Loucy (cell line): ENCODE measurements at regions not wholly inside any gene's neighbourhood (a gene's known extent, or its start where the extent isn't known, plus 50 kb on each side); places are given as distances from the start of the nearest gene placed in this dataset.

Source experiments
- H2AFZ ChIP-seq: fragments of 200-600 bp; sonication (generic); 2 replicates; pipeline ENCODE4 v1.6.0; 2016; ENCODE audit warnings: antibody characterized with exemption, mild to moderate bottlenecking, low read length, moderate library complexity
- H3F3A ChIP-seq: fragments of 200-600 bp; 2 replicates; pipeline ENCODE4 v1.6.0; 2016; ENCODE audit warnings: antibody characterized with exemption, low read depth, mild to moderate bottlenecking
- H3K27me3 ChIP-seq: fragments of 200-600 bp; sonication (generic); 2 replicates; pipeline ENCODE4 v1.6.1; 2014; ENCODE audit warnings: low read length, mild to moderate bottlenecking; ENCODE audit not compliant: insufficient read depth, poor library complexity, severe bottlenecking
- H3K36me3 ChIP-seq: fragments of 200-600 bp; sonication (generic); 2 replicates; pipeline ENCODE4 v1.6.1; 2016; ENCODE audit warnings: low read length; ENCODE audit not compliant: insufficient read depth
- H3K4me1 ChIP-seq: fragments of 200-600 bp; sonication (generic); 2 replicates; pipeline ENCODE4 v1.5.1; 2014; ENCODE audit warnings: low read length, mild to moderate bottlenecking; ENCODE audit not compliant: insufficient read depth, poor library complexity, severe bottlenecking
- H3K4me2 ChIP-seq: fragments of 200-600 bp; sonication (generic); 2 replicates; pipeline ENCODE4 v1.6.0; 2014; ENCODE audit warnings: antibody characterized with exemption, low read length, low read depth, mild to moderate bottlenecking; ENCODE audit not compliant: poor library complexity, severe bottlenecking
- H3K4me3 ChIP-seq: fragments of 200-600 bp; sonication (generic); 2 replicates; pipeline ENCODE4 v1.5.1; 2014; ENCODE audit warnings: low read length, mild to moderate bottlenecking, mixed read lengths; ENCODE audit not compliant: poor library complexity, severe bottlenecking
- H3K79me2 ChIP-seq: fragments of 200-600 bp; sonication (generic); 2 replicates; pipeline ENCODE4 v1.6.1; 2014; ENCODE audit warnings: low read length; ENCODE audit not compliant: insufficient read depth
- H3K9ac ChIP-seq: fragments of 200-600 bp; sonication (generic); 2 replicates; pipeline ENCODE4 v1.6.0; 2014; ENCODE audit warnings: mild to moderate bottlenecking, low read depth, low read length, moderate library complexity; ENCODE audit not compliant: poor library complexity, severe bottlenecking
- H3K9me2 ChIP-seq: fragments of 200-600 bp; sonication (generic); replicated peaks from 2 replicates; pipeline ENCODE4 v1.6.1; 2016; ENCODE audit warnings: low read depth, low read length, mixed read lengths
- H3K9me3 ChIP-seq: fragments of 200-600 bp; sonication (generic); 2 replicates; pipeline ENCODE4 v1.6.1; 2014; ENCODE audit warnings: mild to moderate bottlenecking, antibody characterized with exemption, low read length, low read depth; ENCODE audit not compliant: insufficient read depth
- H4K20me1 ChIP-seq: fragments of 200-600 bp; sonication (generic); 2 replicates; pipeline ENCODE4 v1.6.0; 2014; ENCODE audit warnings: antibody characterized with exemption, low read length, mild to moderate bottlenecking; ENCODE audit not compliant: insufficient read depth, poor library complexity, severe bottlenecking
- EZH2phosphoT487 ChIP-seq: fragments of 200-600 bp; IDR thresholded peaks from 2 replicates; pipeline ENCODE4 v1.6.1; 2018; ENCODE audit warnings: antibody characterized with exemption, mild to moderate bottlenecking, moderate library complexity, borderline replicate concordance
- TF ChIP-seq, protein P1 (sequence below): fragments of 200-600 bp; sonication (generic); conservative IDR thresholded peaks from 2 replicates; pipeline ENCODE4 v1.5.1; 2014; ENCODE audit warnings: mild to moderate bottlenecking, antibody characterized with exemption, low read length

DNA sequence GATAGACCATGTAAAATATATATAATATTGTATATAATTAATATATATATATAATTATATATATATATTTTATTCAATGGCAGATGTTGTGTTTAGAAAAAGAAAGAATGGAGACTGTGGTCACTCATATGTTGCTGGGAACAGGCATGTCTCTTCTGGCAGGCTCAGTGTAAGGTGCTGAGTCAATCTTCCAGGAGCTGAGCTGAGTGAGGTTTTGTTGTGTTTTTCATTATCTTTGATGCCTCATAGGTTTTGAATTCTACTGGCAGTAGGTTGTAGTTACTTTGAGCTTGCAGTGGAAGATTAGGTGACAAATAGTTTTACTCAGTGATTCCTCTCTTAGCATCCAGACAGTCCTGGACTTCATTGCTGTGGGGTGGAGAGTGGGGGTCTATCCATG is 561.3 kb downstream of the IRX1 start:
- Histone ChIP-seq H3K4me3 (no peak overlapping the region), H3K9ac (no peak overlapping the region), H3K9me3 (no peaks in the 10 kb centered on the region), H3K36me3 (no peaks in the 10 kb centered on the region), H3K9me2 (no peaks in the 10 kb centered on the region), H3K79me2 (no peaks in the 10 kb centered on the region), H2AFZ (no peak overlapping the region), H3K27me3 (no peaks in the 10 kb centered on the region), H4K20me1 (no peaks in the 10 kb centered on the region), H3F3A (no peaks in the 10 kb centered on the region), H3K4me2 (no peak overlapping the region), H3K4me1 (no peaks in the 10 kb centered on the region)
- no peak for TF ChIP-seq EZH2phosphoT487
- TF ChIP-seq, protein P1, sequence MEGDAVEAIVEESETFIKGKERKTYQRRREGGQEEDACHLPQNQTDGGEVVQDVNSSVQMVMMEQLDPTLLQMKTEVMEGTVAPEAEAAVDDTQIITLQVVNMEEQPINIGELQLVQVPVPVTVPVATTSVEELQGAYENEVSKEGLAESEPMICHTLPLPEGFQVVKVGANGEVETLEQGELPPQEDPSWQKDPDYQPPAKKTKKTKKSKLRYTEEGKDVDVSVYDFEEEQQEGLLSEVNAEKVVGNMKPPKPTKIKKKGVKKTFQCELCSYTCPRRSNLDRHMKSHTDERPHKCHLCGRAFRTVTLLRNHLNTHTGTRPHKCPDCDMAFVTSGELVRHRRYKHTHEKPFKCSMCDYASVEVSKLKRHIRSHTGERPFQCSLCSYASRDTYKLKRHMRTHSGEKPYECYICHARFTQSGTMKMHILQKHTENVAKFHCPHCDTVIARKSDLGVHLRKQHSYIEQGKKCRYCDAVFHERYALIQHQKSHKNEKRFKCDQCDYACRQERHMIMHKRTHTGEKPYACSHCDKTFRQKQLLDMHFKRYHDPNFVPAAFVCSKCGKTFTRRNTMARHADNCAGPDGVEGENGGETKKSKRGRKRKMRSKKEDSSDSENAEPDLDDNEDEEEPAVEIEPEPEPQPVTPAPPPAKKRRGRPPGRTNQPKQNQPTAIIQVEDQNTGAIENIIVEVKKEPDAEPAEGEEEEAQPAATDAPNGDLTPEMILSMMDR = no peak

DNA sequence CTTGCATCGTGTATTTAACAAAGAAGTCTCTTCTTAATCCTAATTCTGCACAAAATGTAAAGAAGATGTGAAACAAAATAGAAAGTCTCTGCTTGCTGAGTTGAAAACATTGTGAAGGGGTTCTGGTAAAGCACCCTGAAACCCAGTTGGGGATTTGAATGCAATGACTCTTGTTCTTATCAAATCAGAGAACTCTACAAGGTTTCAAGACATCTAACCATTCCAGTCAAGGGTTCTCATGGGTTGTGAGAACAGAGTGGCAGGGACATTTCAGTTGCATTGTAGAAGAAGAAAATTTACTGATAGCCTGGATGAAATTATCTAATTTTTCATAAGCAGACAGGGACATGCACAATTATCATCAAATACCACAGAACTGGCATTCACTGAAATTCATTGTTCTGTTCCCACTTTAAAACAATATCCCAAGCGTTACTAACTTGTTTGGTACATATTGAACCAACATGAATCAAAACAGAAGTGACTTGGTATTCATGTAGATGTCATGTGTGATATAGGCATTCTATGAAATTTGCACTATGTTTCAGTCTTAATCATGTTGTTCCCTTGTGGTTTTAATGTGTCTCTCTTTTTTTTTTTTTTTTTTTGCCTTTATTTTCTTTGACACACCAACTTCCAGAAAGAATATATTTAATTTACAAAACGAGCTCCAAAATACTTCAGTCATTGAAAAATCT is 563.3 kb downstream of the IRX1 start:
- no peak overlapping the region for H3K9ac ChIP-seq
- TF ChIP-seq, protein P1 = no peak
- TF ChIP-seq EZH2phosphoT487 = no peak
- H3K9me3 ChIP-seq = no peaks in the 10 kb centered on the region
- H3F3A ChIP-seq = no peaks in the 10 kb centered on the region
- H3K4me3 ChIP-seq = no peak overlapping the region
- H3K9me2 ChIP-seq = no peaks in the 10 kb centered on the region
- H4K20me1 ChIP-seq = no peaks in the 10 kb centered on the region
- H3K4me2 ChIP-seq = no peak overlapping the region
- H2AFZ ChIP-seq = no peak overlapping the region
- no peaks in the 10 kb centered on the region for H3K36me3 ChIP-seq
- H3K27me3 ChIP-seq = no peaks in the 10 kb centered on the region
- no peaks in the 10 kb centered on the region for H3K79me2 ChIP-seq
- H3K4me1 ChIP-seq = no peaks in the 10 kb centered on the region

DNA sequence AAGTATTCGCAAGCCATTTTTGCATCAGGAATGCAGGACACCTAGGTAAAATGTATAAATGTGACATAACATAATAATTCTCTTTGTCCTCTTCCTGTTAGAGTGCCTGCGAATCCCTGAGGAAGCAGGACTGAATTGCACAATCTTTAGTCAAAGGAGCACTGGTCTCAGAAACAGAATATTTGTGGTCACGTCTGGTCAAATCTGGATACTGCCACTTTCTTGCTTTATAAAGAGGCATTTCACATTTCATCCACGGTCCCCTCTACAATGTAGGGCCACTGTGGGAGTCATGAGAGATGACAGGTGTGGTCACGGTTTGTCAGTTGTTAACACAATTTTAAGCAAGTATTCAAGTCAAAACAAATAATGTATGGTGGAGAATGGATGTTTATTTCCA is 564.0 kb downstream of the IRX1 start:
- Histone ChIP-seq H3F3A (no peaks in the 10 kb centered on the region), H3K36me3 (no peaks in the 10 kb centered on the region), H3K27me3 (no peaks in the 10 kb centered on the region), H3K79me2 (no peaks in the 10 kb centered on the region), H3K9ac (no peak overlapping the region), H3K4me2 (no peak overlapping the region), H2AFZ (no peak overlapping the region), H3K9me2 (no peaks in the 10 kb centered on the region), H3K4me1 (no peaks in the 10 kb centered on the region), H3K9me3 (no peaks in the 10 kb centered on the region), H3K4me3 (no peak overlapping the region), H4K20me1 (no peaks in the 10 kb centered on the region)
- TF ChIP-seq, protein P1 = no peak
- no peak for TF ChIP-seq EZH2phosphoT487
